HepG2 (cell line): ENCODE measurements at regions not wholly inside any gene's neighbourhood (a gene's known extent, or its start where the extent isn't known, plus 50 kb on each side); places are given as distances from the start of the nearest gene placed in this dataset.

Source experiments
- ATAC-seq: fragments of 200-7000 bp; cut with Tn5 transposase; 3 replicates; pipeline ENCODE4 v1.9.1; 2020; ENCODE audit warnings: mild to moderate bottlenecking, moderate library complexity
- BruUV-seq: library from RNA; stranded (reverse); fragments of 400-500 nt; replicated peaks from 2 replicates; lab custom pipeline; 2021; lab: Mats Ljungman, UMichigan
- CTCF ChIA-PET: fragments of 300-600 bp; formaldehyde crosslinking; extraction: SDS; loops from one replicate; lab custom pipeline; 2021; ENCODE audit warnings: low total read pairs, inconsistent platforms, low intra/inter-chr PET ratio; lab: Yijun Ruan, JAX
- POLR2A ChIA-PET: fragments of 350-600 bp; sonication (Branson Sonifier 250); formaldehyde crosslinking; loops from one replicate; lab custom pipeline; 2020; ENCODE audit warnings: antibody characterized with exemption, inconsistent platforms; lab: Yijun Ruan, JAX
- DNase-seq: peaks from one replicate; pipeline ENCODE4 v3.0.0-alpha.2; 2015; ENCODE audit warnings: low spot score
- FAIRE-seq: peaks from 3 replicates; lab custom pipeline; 2011; peaks lifted over from hg19 to GRCh38; lab: Jason Lieb, UNC
- H2AFZ ChIP-seq: one replicate; pipeline ENCODE4 v1.6.1; 2011; ENCODE audit warnings: low read length, inconsistent platforms
- H3K27ac ChIP-seq: fragments of 300-600 bp; 3 replicates; pipeline ENCODE4 v1.8.0; 2011; ENCODE audit warnings: mixed run types, mild to moderate bottlenecking, mixed read lengths, low read length, inconsistent platforms; ENCODE audit not compliant: insufficient read depth; ENCODE audit errors: extremely low read length
- H3K27me3 ChIP-seq, 2 experiments: fragments of 200-600 bp in 1 of 2; 2 replicates in 1 of 2; 3 replicates in 1 of 2; pipeline versions ENCODE4 v1.6.0 to v1.8.0; 2011; ENCODE audit warnings: low read length in 2 of 2, mild to moderate bottlenecking in 2 of 2, moderate library complexity in 2 of 2, inconsistent platforms in 1 of 2; ENCODE audit not compliant: insufficient read depth in 2 of 2, control insufficient read depth in 1 of 2
- H3K36me3 ChIP-seq, 2 experiments: fragments of 200-600 bp in 1 of 2; replicated peaks in 1 of 2; 2 replicates in 1 of 2; 3 replicates in 1 of 2; pipeline versions ENCODE4 v1.5.1 to v1.8.0; 2011; ENCODE audit warnings: low read length in 2 of 2, inconsistent platforms in 1 of 2; ENCODE audit not compliant: insufficient read depth in 2 of 2, control insufficient read depth in 1 of 2
- H3K4me1 ChIP-seq: 2 replicates; pipeline ENCODE4 v1.5.1; 2012; ENCODE audit warnings: low read length, inconsistent platforms; ENCODE audit not compliant: insufficient read depth
- H3K4me2 ChIP-seq: 2 replicates; pipeline ENCODE4 v1.6.0; 2011; ENCODE audit warnings: low read depth, low read length, inconsistent platforms
- H3K4me3 ChIP-seq, 3 experiments: fragments of 200-600 bp in 1 of 3; sonication (generic), shearing (Covaris generic) in 1 of 3; replicated peaks in 1 of 3; 2 replicates each; pipeline ENCODE4 v1.5.1; 2011 to 2016; ENCODE audit warnings: low read length in 3 of 3, inconsistent platforms in 2 of 3, low read depth in 2 of 3, mild to moderate bottlenecking in 2 of 3, control low read depth in 1 of 3, mixed read lengths in 1 of 3; ENCODE audit not compliant: insufficient read depth in 1 of 3
- H3K79me2 ChIP-seq: one replicate; pipeline ENCODE4 v1.6.1; 2011; ENCODE audit warnings: low read length, inconsistent platforms; ENCODE audit not compliant: insufficient read depth
- H3K9ac ChIP-seq: 2 replicates; pipeline ENCODE4 v1.6.0; 2011; ENCODE audit warnings: mild to moderate bottlenecking, low read depth, low read length, inconsistent platforms; ENCODE audit not compliant: insufficient read depth
- H3K9me3 ChIP-seq: 2 replicates; pipeline ENCODE4 v1.5.1; 2012; ENCODE audit warnings: mild to moderate bottlenecking, low read length
- H4K20me1 ChIP-seq: 2 replicates; pipeline ENCODE4 v1.6.0; 2011; ENCODE audit warnings: inconsistent platforms, mild to moderate bottlenecking, low read length, moderate library complexity; ENCODE audit not compliant: insufficient read depth
- CENPT ChIP-seq: sonication (generic); formaldehyde crosslinking; IDR thresholded peaks from 2 replicates; pipeline ENCODE4 v1.8.0; 2022; ENCODE audit warnings: low read depth, mild to moderate bottlenecking, moderate library complexity, missing genetic modification reagents
- FOXK2 ChIP-seq: fragments of 450-650 bp; IDR thresholded peaks from 2 replicates; pipeline ENCODE4 v1.6.1; 2016
- GATAD1 ChIP-seq: IDR thresholded peaks from 2 replicates; pipeline ENCODE4 v1.6.1; 2016; ENCODE audit warnings: missing genetic modification reagents, missing compliant biosample characterization
- HMGXB3 ChIP-seq: sonication (generic); formaldehyde crosslinking; IDR thresholded peaks from 2 replicates; pipeline ENCODE4 v1.4.0; 2020; ENCODE audit warnings: missing genetic modification reagents, borderline replicate concordance
- HNF4A ChIP-seq: sonication (generic); formaldehyde crosslinking; IDR thresholded peaks from 2 replicates; pipeline ENCODE4 v1.4.0; 2020; ENCODE audit warnings: missing genetic modification reagents
- JARID2 ChIP-seq: sonication (generic); formaldehyde crosslinking; IDR thresholded peaks from 2 replicates; pipeline ENCODE4 v1.8.1; 2023; ENCODE audit warnings: missing genetic modification reagents, inconsistent platforms; ENCODE audit not compliant: insufficient replicate concordance
- KLF15 ChIP-seq: sonication (generic); formaldehyde crosslinking; IDR thresholded peaks from 2 replicates; pipeline ENCODE4 v1.8.1; 2023; ENCODE audit warnings: borderline replicate concordance, mild to moderate bottlenecking, inconsistent platforms, missing genetic modification reagents, mixed read lengths
- PCBP2 ChIP-seq: fragments of 200-400 bp; formaldehyde crosslinking; optimal IDR thresholded peaks from 2 replicates; pipeline ENCODE3; 2018; ENCODE audit warnings: low read length, low read depth; ENCODE audit not compliant: poor library complexity, severe bottlenecking
- SKI ChIP-seq: fragments of 450-650 bp; IDR thresholded peaks from one replicate; pipeline ENCODE4 v1.6.1; 2018; ENCODE audit warnings: mild to moderate bottlenecking; ENCODE audit not compliant: partially characterized antibody
- TBP ChIP-seq: sonication (generic); formaldehyde crosslinking; IDR thresholded peaks from 2 replicates; pipeline ENCODE4 v1.5.0; 2020; ENCODE audit warnings: missing genetic modification reagents
- TEAD3 ChIP-seq: optimal IDR thresholded peaks from 2 replicates; pipeline ENCODE3; 2016; ENCODE audit warnings: borderline replicate concordance
- THAP7 ChIP-seq: sonication (generic); formaldehyde crosslinking; IDR thresholded peaks from 2 replicates; pipeline ENCODE4 v1.8.1; 2023; ENCODE audit warnings: mild to moderate bottlenecking, missing genetic modification reagents
- ZNF232 ChIP-seq: sonication (generic); formaldehyde crosslinking; IDR thresholded peaks from 2 replicates; pipeline ENCODE4 v1.4.0; 2020; ENCODE audit warnings: missing genetic modification reagents, borderline replicate concordance
- ZNF331 ChIP-seq: sonication (generic); formaldehyde crosslinking; IDR thresholded peaks from 2 replicates; pipeline ENCODE4 v1.4.0; 2020; ENCODE audit warnings: missing genetic modification reagents
- ZNF350 ChIP-seq: sonication (generic); formaldehyde crosslinking; IDR thresholded peaks from 2 replicates; pipeline ENCODE4 v1.4.0; 2020; ENCODE audit warnings: mild to moderate bottlenecking, low read depth, missing genetic modification reagents, borderline replicate concordance
- ZNF567 ChIP-seq: sonication (generic); formaldehyde crosslinking; IDR thresholded peaks from 2 replicates; pipeline ENCODE4 v1.8.1; 2023; ENCODE audit warnings: mild to moderate bottlenecking, missing genetic modification reagents, borderline replicate concordance
- in situ Hi-C: cut with HindIII; loops from 2 replicates; pipeline ENCODE4 v1.10.0; 2017; ENCODE audit warnings: low pct_unique_long_range_greater_than_20kb; ENCODE audit not compliant: extremely low pct_ligation_motif_present
- intact Hi-C: fragments of 100-400 bp; cut with micrococcal nuclease; formaldehyde crosslinking; loops from one replicate; pipeline ENCODE4 v1.10.0; 2022; ENCODE audit not compliant: unreplicated experiment

- ATAC-seq, result no peak
- Histone ChIP-seq H3K27ac (no peak overlapping the region), H3K9ac (no peak overlapping the region), H3K79me2 (no peaks in the 10 kb centered on the region), H2AFZ (no peak overlapping the region), H3K36me3 (no peaks in the 10 kb centered on the region), H3K4me3 (no peak overlapping the region), H3K4me2 (no peak overlapping the region), H3K27me3 (no peaks in the 10 kb centered on the region), H3K9me3 (no peaks in the 10 kb centered on the region), H4K20me1 (no peaks in the 10 kb centered on the region), H3K4me1 (no peaks in the 10 kb centered on the region)
- TF ChIP-seq ZNF232 (CRISPR knock-in tag) (no peak), HNF4A (CRISPR knock-in tag) (no peak), CENPT (CRISPR knock-in tag) (no peak), PCBP2 (no peak), FOXK2 (no peak), HMGXB3 (CRISPR knock-in tag) (no peak), GATAD1 (CRISPR knock-in tag) (no peak), ZNF350 (CRISPR knock-in tag) (no peak), THAP7 (CRISPR knock-in tag) (no peak), ZNF567 (CRISPR knock-in tag) (no peak), ZNF331 (CRISPR knock-in tag) (no peak), TBP (CRISPR knock-in tag) (no peak), KLF15 (CRISPR knock-in tag) (no peak), JARID2 (CRISPR knock-in tag) (no peak), SKI (no peak), TEAD3 (no peak)
- in situ Hi-C loops (no loop called here), intact Hi-C loops (no loop called here)
- no peak for DNase-seq
- ChIA-PET CTCF (no interaction called here), POLR2A (no interaction called here)
- no TSS peak for BruUV-seq
- no peak for FAIRE-seq
Observed at GRCh38 chr1:78388275-78388674, 102.5 kb upstream of the PTGFR start.
